ENCODE measurements at regions not wholly inside any gene's neighbourhood (a gene's known extent, or its start where the extent isn't known, plus 50 kb on each side); places are given as distances from the start of the nearest gene placed in this dataset.

DNA sequence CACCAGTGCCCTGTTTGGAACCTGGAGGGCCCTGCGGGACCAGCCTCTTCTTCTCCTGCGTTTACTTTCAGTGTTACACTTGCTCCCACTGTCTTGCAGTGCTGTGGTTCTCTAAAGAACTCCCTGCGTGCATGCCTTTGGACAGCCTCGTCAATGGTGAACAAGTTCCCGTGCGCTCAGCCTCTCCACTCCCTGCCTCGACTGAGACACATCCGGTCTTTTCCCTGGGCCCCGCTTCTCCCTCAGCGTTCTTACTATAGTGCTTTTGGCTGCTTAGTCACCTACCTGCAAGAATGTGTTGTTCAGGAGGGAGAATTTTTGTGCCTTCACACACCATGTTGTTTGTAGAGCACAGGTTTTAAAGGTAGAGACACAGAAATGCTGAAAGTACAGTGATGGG, 520.7 kb upstream of the MKI67 start:
- TF ChIP-seq POLR2AphosphoS5 (IDR thresholded peaks at IDR 0.05) (no peak), SMC3 (conservative IDR thresholded peaks at IDR 0.05; ENCODE audit: poor library complexity) (no peak), RAD21 (conservative IDR thresholded peaks at IDR 0.05) (no peak), MXI1 (conservative IDR thresholded peaks at IDR 0.05; ENCODE audit: poor library complexity, severe bottlenecking) (no peak), EP300 (conservative IDR thresholded peaks at IDR 0.05; ENCODE audit: poor library complexity, severe bottlenecking) (no peak), TAF1 (IDR thresholded peaks at IDR 0.05; ENCODE audit: low read depth) (no peak), EZH2 (IDR thresholded peaks at IDR 0.05; ENCODE audit: borderline replicate concordance, insufficient read depth, low read length, poor library complexity, severe bottlenecking) (no peak)
- TF ChIP-seq, protein P1, sequence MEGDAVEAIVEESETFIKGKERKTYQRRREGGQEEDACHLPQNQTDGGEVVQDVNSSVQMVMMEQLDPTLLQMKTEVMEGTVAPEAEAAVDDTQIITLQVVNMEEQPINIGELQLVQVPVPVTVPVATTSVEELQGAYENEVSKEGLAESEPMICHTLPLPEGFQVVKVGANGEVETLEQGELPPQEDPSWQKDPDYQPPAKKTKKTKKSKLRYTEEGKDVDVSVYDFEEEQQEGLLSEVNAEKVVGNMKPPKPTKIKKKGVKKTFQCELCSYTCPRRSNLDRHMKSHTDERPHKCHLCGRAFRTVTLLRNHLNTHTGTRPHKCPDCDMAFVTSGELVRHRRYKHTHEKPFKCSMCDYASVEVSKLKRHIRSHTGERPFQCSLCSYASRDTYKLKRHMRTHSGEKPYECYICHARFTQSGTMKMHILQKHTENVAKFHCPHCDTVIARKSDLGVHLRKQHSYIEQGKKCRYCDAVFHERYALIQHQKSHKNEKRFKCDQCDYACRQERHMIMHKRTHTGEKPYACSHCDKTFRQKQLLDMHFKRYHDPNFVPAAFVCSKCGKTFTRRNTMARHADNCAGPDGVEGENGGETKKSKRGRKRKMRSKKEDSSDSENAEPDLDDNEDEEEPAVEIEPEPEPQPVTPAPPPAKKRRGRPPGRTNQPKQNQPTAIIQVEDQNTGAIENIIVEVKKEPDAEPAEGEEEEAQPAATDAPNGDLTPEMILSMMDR (IDR thresholded peaks at IDR 0.05; ENCODE audit: poor library complexity, severe bottlenecking): no peak
- TF ChIP-seq, protein P2, sequence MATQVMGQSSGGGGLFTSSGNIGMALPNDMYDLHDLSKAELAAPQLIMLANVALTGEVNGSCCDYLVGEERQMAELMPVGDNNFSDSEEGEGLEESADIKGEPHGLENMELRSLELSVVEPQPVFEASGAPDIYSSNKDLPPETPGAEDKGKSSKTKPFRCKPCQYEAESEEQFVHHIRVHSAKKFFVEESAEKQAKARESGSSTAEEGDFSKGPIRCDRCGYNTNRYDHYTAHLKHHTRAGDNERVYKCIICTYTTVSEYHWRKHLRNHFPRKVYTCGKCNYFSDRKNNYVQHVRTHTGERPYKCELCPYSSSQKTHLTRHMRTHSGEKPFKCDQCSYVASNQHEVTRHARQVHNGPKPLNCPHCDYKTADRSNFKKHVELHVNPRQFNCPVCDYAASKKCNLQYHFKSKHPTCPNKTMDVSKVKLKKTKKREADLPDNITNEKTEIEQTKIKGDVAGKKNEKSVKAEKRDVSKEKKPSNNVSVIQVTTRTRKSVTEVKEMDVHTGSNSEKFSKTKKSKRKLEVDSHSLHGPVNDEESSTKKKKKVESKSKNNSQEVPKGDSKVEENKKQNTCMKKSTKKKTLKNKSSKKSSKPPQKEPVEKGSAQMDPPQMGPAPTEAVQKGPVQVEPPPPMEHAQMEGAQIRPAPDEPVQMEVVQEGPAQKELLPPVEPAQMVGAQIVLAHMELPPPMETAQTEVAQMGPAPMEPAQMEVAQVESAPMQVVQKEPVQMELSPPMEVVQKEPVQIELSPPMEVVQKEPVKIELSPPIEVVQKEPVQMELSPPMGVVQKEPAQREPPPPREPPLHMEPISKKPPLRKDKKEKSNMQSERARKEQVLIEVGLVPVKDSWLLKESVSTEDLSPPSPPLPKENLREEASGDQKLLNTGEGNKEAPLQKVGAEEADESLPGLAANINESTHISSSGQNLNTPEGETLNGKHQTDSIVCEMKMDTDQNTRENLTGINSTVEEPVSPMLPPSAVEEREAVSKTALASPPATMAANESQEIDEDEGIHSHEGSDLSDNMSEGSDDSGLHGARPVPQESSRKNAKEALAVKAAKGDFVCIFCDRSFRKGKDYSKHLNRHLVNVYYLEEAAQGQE (IDR thresholded peaks at IDR 0.05; ENCODE audit: borderline replicate concordance): no peak
- H3K4me3 ChIP-seq (ENCODE audit: low read length): no peak overlapping the region

DNA sequence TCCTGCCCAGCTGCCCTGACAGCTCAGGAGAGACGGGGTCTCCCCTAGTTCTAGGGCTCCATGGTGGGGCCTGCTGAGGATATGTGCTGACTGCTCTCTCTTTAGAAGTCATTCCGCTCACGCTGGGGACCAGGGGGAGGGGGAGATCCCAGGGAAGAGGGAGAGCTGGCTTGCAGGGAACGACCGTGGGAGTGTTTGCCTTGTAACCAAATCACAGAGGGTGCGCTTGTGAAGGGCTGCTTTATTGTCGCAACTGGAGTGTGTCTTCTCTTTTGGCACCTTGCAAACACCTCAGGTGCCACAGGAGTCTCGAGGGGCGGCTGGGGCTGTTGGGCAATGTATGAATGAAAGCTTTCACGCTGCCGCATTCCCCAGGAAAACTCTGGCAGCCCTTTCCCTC, 531.3 kb upstream of the MKI67 start:
- Histone ChIP-seq H3F3A (ENCODE audit: insufficient read depth, low read length, poor library complexity, severe bottlenecking) (no peaks in the 10 kb centered on the region), H3K27ac (ENCODE audit: low read length) (no peak overlapping the region), H3K36me3 (ENCODE audit: insufficient read depth, low read length) (no peaks in the 10 kb centered on the region), H2AFZ (ENCODE audit: low read depth, low read length) (no peak overlapping the region), H3K9me2 (ENCODE audit: insufficient read depth, low read length) (no peaks in the 10 kb centered on the region), H3K4me3 (ENCODE audit: low read length) (no peak overlapping the region), H3K27me3 (ENCODE audit: insufficient read depth, low read depth, low read length) (no peaks in the 10 kb centered on the region), H3K9me3 (ENCODE audit: low read length) (no peaks in the 10 kb centered on the region), H3K4me2 (ENCODE audit: low read length) (no peak overlapping the region), H4K20me1 (ENCODE audit: insufficient read depth) (no peaks in the 10 kb centered on the region), H3K79me2 (replicated peaks; ENCODE audit: insufficient read depth, low read length) (no peaks in the 10 kb centered on the region), H3K9ac (ENCODE audit: low read length) (no peak overlapping the region)
- no peak for TF ChIP-seq MXI1 (conservative IDR thresholded peaks at IDR 0.05; ENCODE audit: poor library complexity, severe bottlenecking)
- TF ChIP-seq POLR2AphosphoS5 (IDR thresholded peaks at IDR 0.05): no peak
- no peak for TF ChIP-seq SMC3 (conservative IDR thresholded peaks at IDR 0.05; ENCODE audit: poor library complexity)
- no peak for TF ChIP-seq TAF1 (IDR thresholded peaks at IDR 0.05; ENCODE audit: low read depth)
- TF ChIP-seq, protein P1 (IDR thresholded peaks at IDR 0.05; ENCODE audit: poor library complexity, severe bottlenecking): no peak
- no peak for TF ChIP-seq EZH2 (IDR thresholded peaks at IDR 0.05; ENCODE audit: borderline replicate concordance, insufficient read depth, low read length, poor library complexity, severe bottlenecking)
- TF ChIP-seq, protein P2 (IDR thresholded peaks at IDR 0.05; ENCODE audit: borderline replicate concordance): no peak
- TF ChIP-seq RAD21 (conservative IDR thresholded peaks at IDR 0.05): no peak
- no peak for TF ChIP-seq EP300 (conservative IDR thresholded peaks at IDR 0.05; ENCODE audit: poor library complexity, severe bottlenecking)

More for the DNA sequence above, 520.7 kb upstream of the MKI67 start:
- Histone ChIP-seq H3K9ac (ENCODE audit: low read length) (no peak overlapping the region), H3K79me2 (replicated peaks; ENCODE audit: insufficient read depth, low read length) (no peaks in the 10 kb centered on the region), H3K4me2 (ENCODE audit: low read length) (no peak overlapping the region), H4K20me1 (ENCODE audit: insufficient read depth) (no peaks in the 10 kb centered on the region), H2AFZ (ENCODE audit: low read depth, low read length) (no peak overlapping the region), H3K27ac (ENCODE audit: low read length) (no peak overlapping the region), H3K9me2 (ENCODE audit: insufficient read depth, low read length) (no peaks in the 10 kb centered on the region), H3K27me3 (ENCODE audit: insufficient read depth, low read depth, low read length) (no peaks in the 10 kb centered on the region), H3K36me3 (ENCODE audit: insufficient read depth, low read length) (no peaks in the 10 kb centered on the region), H3K9me3 (ENCODE audit: low read length) (no peaks in the 10 kb centered on the region), H3F3A (ENCODE audit: insufficient read depth, low read length, poor library complexity, severe bottlenecking) (no peaks in the 10 kb centered on the region)
